SK-N-SH (cell line): ENCODE measurements at regions not wholly inside any gene's neighbourhood (a gene's known extent, or its start where the extent isn't known, plus 50 kb on each side); places are given as distances from the start of the nearest gene placed in this dataset.

Experiments used
- CTCF ChIA-PET: fragments of 300-600, 350-600 bp; formaldehyde crosslinking; extraction: SDS; loops from one replicate; lab custom pipeline; 2021; lab: Yijun Ruan, JAX
- POLR2A ChIA-PET: fragments of 350-600 bp; sonication (Branson Sonifier 250); formaldehyde crosslinking; extraction: SDS; loops from one replicate; lab custom pipeline; 2020; ENCODE audit warnings: antibody characterized with exemption, inconsistent platforms; lab: Yijun Ruan, JAX
- DNase-seq: peaks from one replicate; pipeline ENCODE4 v3.0.0; 2012
- H2AFZ ChIP-seq: fragments of 200-600 bp; sonication (generic); 2 replicates; pipeline ENCODE4 v1.8.1; 2016; ENCODE audit warnings: antibody characterized with exemption, mild to moderate bottlenecking, low read depth
- H3F3A ChIP-seq: fragments of 200-600 bp; sonication (generic); replicated peaks from 2 replicates; pipeline ENCODE3; 2016; ENCODE audit warnings: antibody characterized with exemption, mild to moderate bottlenecking; ENCODE audit not compliant: insufficient read depth
- H3K27ac ChIP-seq, 2 experiments: fragments of 200-500 bp in 1 of 2; fragments of 200-600 bp in 1 of 2; sonication (Bioruptor generic) in 1 of 2; sonication (generic), shearing (Covaris generic) in 1 of 2; 2 replicates each; pipeline versions ENCODE4 v1.5.1 to v1.6.1; 2014 to 2016; ENCODE audit warnings: low read depth in 2 of 2, inconsistent platforms in 1 of 2, low read length in 1 of 2, mild to moderate bottlenecking in 1 of 2, mixed read lengths in 1 of 2
- H3K27me3 ChIP-seq: fragments of 200-600 bp; sonication (generic), shearing (Covaris generic); 2 replicates; pipeline ENCODE4 v1.6.1; 2016; ENCODE audit warnings: mixed run types; ENCODE audit not compliant: insufficient read depth
- H3K36me3 ChIP-seq, 2 experiments: fragments of 200-500 bp in 1 of 2; fragments of 200-600 bp in 1 of 2; sonication (Bioruptor generic) in 1 of 2; sonication (generic) in 1 of 2; replicated peaks in 1 of 2; 2 replicates each; pipeline versions ENCODE3 to v1.5.1; 2014 to 2016; ENCODE audit warnings: low read length in 1 of 2, mild to moderate bottlenecking in 1 of 2; ENCODE audit not compliant: insufficient read depth in 2 of 2, control insufficient read depth in 1 of 2
- H3K4me1 ChIP-seq, 2 experiments: fragments of 200-500 bp in 1 of 2; fragments of 200-600 bp in 1 of 2; sonication (Bioruptor generic) in 1 of 2; sonication (generic), shearing (Covaris generic) in 1 of 2; 2 replicates each; pipeline versions ENCODE4 v1.5.1 to v1.6.1; 2014 to 2016; ENCODE audit warnings: low read depth in 1 of 2, low read length in 1 of 2, mixed run types in 1 of 2; ENCODE audit not compliant: insufficient read depth in 2 of 2, control insufficient read depth in 1 of 2
- H3K4me2 ChIP-seq: fragments of 200-600 bp; sonication (generic), shearing (Covaris generic); 2 replicates; pipeline ENCODE4 v1.6.1; 2017; ENCODE audit warnings: mixed run types
- H3K4me3 ChIP-seq, 2 experiments: fragments of 200-500 bp in 1 of 2; fragments of 200-600 bp in 1 of 2; sonication (Bioruptor generic) in 1 of 2; sonication (generic), shearing (Covaris generic) in 1 of 2; 2 replicates each; pipeline versions ENCODE4 v1.5.1 to v1.8.1; 2014 to 2016; ENCODE audit warnings: low read depth in 2 of 2, inconsistent platforms in 1 of 2, low read length in 1 of 2, mild to moderate bottlenecking in 1 of 2, mixed read lengths in 1 of 2, moderate library complexity in 1 of 2
- H3K79me2 ChIP-seq: fragments of 200-600 bp; sonication (generic); 2 replicates; pipeline ENCODE4 v1.8.1; 2017; ENCODE audit warnings: mild to moderate bottlenecking; ENCODE audit not compliant: insufficient read depth
- H3K9ac ChIP-seq: fragments of 200-600 bp; sonication (generic); 2 replicates; pipeline ENCODE4 v1.6.1; 2017; ENCODE audit warnings: mixed run types
- H3K9me2 ChIP-seq: fragments of 200-600 bp; sonication (generic); 2 replicates; pipeline ENCODE4 v1.6.1; 2017; ENCODE audit warnings: mixed run types
- H3K9me3 ChIP-seq: fragments of 200-600 bp; sonication (generic); 2 replicates; pipeline ENCODE4 v1.6.1; 2017; ENCODE audit warnings: mixed run types, mild to moderate bottlenecking, moderate library complexity
- H4K20me1 ChIP-seq: fragments of 200-600 bp; sonication (generic); 2 replicates; pipeline ENCODE4 v1.6.1; 2017; ENCODE audit warnings: mild to moderate bottlenecking, mixed run types; ENCODE audit not compliant: insufficient read depth
- CHD2 ChIP-seq: fragments of 150-350 bp; IDR thresholded peaks from 2 replicates; pipeline ENCODE4 v1.6.1; 2018; ENCODE audit warnings: low read length; ENCODE audit not compliant: partially characterized antibody
- ELF1 ChIP-seq: IDR thresholded peaks from 2 replicates; pipeline ENCODE4 v1.4.0; 2012
- EP300 ChIP-seq, 2 experiments: IDR thresholded peaks; 2 replicates each; pipeline versions ENCODE4 v1.4.0 to v1.6.1; 2012; ENCODE audit warnings: borderline replicate concordance in 1 of 2, low read depth in 1 of 2, low read length in 1 of 2
- FOSL2 ChIP-seq: IDR thresholded peaks from 2 replicates; pipeline ENCODE4 v1.4.0; 2012; ENCODE audit warnings: low read depth, mild to moderate bottlenecking, moderate library complexity, borderline replicate concordance
- FOXM1 ChIP-seq: IDR thresholded peaks from 2 replicates; pipeline ENCODE4 v1.4.0; 2012; ENCODE audit warnings: low read depth, mild to moderate bottlenecking
- JUND ChIP-seq: IDR thresholded peaks from 2 replicates; pipeline ENCODE4 v1.4.0; 2012
- MEF2A ChIP-seq: IDR thresholded peaks from 2 replicates; pipeline ENCODE4 v1.4.0; 2012; ENCODE audit warnings: low read depth, borderline replicate concordance
- MXI1 ChIP-seq: IDR thresholded peaks from 2 replicates; pipeline ENCODE4 v1.6.1; 2012; ENCODE audit warnings: mild to moderate bottlenecking, low read depth, low read length, improper control_type of control experiment
- NFIC ChIP-seq: IDR thresholded peaks from 2 replicates; pipeline ENCODE4 v1.4.0; 2012; ENCODE audit warnings: borderline replicate concordance
- RAD21 ChIP-seq: IDR thresholded peaks from 2 replicates; pipeline ENCODE4 v1.6.1; 2012; ENCODE audit warnings: mild to moderate bottlenecking, low read length
- RCOR1 ChIP-seq: fragments of 150-350 bp; IDR thresholded peaks from 2 replicates; pipeline ENCODE4 v1.6.1; 2017; ENCODE audit warnings: antibody characterized with exemption, low read length
- RXRA ChIP-seq: IDR thresholded peaks from 2 replicates; pipeline ENCODE4 v1.4.0; 2012; ENCODE audit warnings: low read depth, mild to moderate bottlenecking, borderline replicate concordance
- TAF1 ChIP-seq: IDR thresholded peaks from 2 replicates; pipeline ENCODE4 v1.6.1; 2012; ENCODE audit warnings: low read depth, mild to moderate bottlenecking, low read length, moderate library complexity, borderline replicate concordance
- TEAD4 ChIP-seq: IDR thresholded peaks from 2 replicates; pipeline ENCODE4 v1.4.0; 2012; ENCODE audit warnings: mild to moderate bottlenecking, borderline replicate concordance; ENCODE audit not compliant: insufficient read depth
- WGBS: methylation state at CpG from one replicate; pipeline ENCODE4 v1.1.6; 2017; ENCODE audit warnings: low lambda C conversion rate; 5-methylcytosine and 5-hydroxymethylcytosine counted together
- TF ChIP-seq, protein P1 (sequence below): IDR thresholded peaks from 2 replicates; pipeline ENCODE4 v1.6.1; 2012; ENCODE audit warnings: mild to moderate bottlenecking, low read depth, low read length, moderate library complexity
- TF ChIP-seq, protein P2 (sequence below): IDR thresholded peaks from 2 replicates; pipeline ENCODE4 v1.4.0; 2012; ENCODE audit warnings: low read depth, borderline replicate concordance
- TF ChIP-seq, protein P3 (sequence below): fragments of 150-350 bp; IDR thresholded peaks from 2 replicates; pipeline ENCODE4 v1.6.1; 2016; ENCODE audit warnings: mild to moderate bottlenecking, low read depth, low read length

DNA sequence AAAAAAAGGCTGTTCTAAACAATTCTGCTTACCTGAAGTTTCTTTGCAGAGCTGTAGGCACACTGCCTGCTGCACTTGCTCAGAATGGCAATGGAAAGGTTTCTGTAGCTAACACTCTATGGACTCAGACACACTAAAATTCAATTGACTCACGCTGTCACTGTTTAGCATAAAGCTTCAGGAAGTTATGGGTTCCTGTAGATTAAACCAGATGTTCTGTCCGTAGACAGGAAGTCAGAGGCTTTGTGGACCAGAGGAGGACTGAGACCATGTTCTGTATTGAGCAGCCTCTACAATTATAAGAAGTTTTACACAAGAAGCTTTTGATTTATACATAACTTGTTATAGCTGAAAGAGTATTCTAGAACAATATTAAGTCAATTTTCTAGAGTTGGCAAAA, 70.4 kb downstream of the GLYATL1 start (continued):
- TF ChIP-seq, protein P1, sequence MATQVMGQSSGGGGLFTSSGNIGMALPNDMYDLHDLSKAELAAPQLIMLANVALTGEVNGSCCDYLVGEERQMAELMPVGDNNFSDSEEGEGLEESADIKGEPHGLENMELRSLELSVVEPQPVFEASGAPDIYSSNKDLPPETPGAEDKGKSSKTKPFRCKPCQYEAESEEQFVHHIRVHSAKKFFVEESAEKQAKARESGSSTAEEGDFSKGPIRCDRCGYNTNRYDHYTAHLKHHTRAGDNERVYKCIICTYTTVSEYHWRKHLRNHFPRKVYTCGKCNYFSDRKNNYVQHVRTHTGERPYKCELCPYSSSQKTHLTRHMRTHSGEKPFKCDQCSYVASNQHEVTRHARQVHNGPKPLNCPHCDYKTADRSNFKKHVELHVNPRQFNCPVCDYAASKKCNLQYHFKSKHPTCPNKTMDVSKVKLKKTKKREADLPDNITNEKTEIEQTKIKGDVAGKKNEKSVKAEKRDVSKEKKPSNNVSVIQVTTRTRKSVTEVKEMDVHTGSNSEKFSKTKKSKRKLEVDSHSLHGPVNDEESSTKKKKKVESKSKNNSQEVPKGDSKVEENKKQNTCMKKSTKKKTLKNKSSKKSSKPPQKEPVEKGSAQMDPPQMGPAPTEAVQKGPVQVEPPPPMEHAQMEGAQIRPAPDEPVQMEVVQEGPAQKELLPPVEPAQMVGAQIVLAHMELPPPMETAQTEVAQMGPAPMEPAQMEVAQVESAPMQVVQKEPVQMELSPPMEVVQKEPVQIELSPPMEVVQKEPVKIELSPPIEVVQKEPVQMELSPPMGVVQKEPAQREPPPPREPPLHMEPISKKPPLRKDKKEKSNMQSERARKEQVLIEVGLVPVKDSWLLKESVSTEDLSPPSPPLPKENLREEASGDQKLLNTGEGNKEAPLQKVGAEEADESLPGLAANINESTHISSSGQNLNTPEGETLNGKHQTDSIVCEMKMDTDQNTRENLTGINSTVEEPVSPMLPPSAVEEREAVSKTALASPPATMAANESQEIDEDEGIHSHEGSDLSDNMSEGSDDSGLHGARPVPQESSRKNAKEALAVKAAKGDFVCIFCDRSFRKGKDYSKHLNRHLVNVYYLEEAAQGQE, result no peak
- TF ChIP-seq RXRA (no peak), JUND (no peak)

DNA sequence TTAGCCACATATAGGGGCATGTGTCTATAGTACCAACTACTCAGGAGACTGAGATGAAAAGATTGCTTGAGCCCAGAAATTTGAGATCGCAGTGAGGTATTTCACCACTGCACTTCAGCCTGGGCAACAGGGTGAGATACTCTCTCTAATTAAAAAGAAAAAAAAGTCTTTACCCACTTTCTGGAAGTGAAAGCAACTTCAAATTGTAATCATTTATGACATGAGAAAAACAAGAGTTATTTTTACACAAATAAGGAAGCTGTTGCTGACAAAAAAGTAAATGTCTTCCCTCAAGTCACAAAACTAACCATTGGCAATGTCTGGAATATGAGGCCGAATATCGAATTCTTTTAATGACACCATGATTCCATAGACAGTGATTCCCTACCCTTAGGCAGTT, 71.4 kb downstream of the GLYATL1 start:
- no peaks in the 10 kb centered on the region for H3F3A ChIP-seq
- no peak overlapping the region for H3K4me3 ChIP-seq
- no peak overlapping the region for H3K27ac ChIP-seq
- WGBS, result 4% methylated on average over 3 of the region's 3 CpGs
- H4K20me1 ChIP-seq, result no peaks in the 10 kb centered on the region
- no peaks in the 10 kb centered on the region for H3K79me2 ChIP-seq
- ChIA-PET POLR2A (no interaction called here), CTCF (interaction anchor here (1.1 kb wide), 1 partner anchor 15 kb away, joined by 3 read pairs; no protein-coding TSS in a partner anchor)
- no peak overlapping the region for H3K4me2 ChIP-seq
- no peaks in the 10 kb centered on the region for H3K9me3 ChIP-seq
- no peaks in the 10 kb centered on the region for H3K27me3 ChIP-seq
- DNase-seq, result no peak
- no peak overlapping the region for H2AFZ ChIP-seq
- H3K4me1 ChIP-seq, result no peaks in the 10 kb centered on the region
- H3K36me3 ChIP-seq, result no peaks in the 10 kb centered on the region
- H3K9ac ChIP-seq, result no peak overlapping the region
- TF ChIP-seq, protein P2, sequence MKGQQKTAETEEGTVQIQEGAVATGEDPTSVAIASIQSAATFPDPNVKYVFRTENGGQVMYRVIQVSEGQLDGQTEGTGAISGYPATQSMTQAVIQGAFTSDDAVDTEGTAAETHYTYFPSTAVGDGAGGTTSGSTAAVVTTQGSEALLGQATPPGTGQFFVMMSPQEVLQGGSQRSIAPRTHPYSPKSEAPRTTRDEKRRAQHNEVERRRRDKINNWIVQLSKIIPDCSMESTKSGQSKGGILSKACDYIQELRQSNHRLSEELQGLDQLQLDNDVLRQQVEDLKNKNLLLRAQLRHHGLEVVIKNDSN, result no peak
- TF ChIP-seq FOXM1 (no peak), FOSL2 (no peak), EP300 (IDR thresholded peaks at IDR 0.05; ENCODE audit: borderline replicate concordance in 1 of 2, low read depth in 1 of 2, low read length in 1 of 2) (no peak), RCOR1 (no peak), MXI1 (no peak), CHD2 (no peak), RAD21 (no peak), TAF1 (no peak), ELF1 (no peak), TEAD4 (no peak), NFIC (no peak), MEF2A (no peak)
- TF ChIP-seq, protein P3, sequence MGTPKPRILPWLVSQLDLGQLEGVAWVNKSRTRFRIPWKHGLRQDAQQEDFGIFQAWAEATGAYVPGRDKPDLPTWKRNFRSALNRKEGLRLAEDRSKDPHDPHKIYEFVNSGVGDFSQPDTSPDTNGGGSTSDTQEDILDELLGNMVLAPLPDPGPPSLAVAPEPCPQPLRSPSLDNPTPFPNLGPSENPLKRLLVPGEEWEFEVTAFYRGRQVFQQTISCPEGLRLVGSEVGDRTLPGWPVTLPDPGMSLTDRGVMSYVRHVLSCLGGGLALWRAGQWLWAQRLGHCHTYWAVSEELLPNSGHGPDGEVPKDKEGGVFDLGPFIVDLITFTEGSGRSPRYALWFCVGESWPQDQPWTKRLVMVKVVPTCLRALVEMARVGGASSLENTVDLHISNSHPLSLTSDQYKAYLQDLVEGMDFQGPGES, result no peak
- no peaks in the 10 kb centered on the region for H3K9me2 ChIP-seq
